ENCODE measurements at regions not wholly inside any gene's neighbourhood (a gene's known extent, or its start where the extent isn't known, plus 50 kb on each side); places are given as distances from the start of the nearest gene placed in this dataset.

DNA sequence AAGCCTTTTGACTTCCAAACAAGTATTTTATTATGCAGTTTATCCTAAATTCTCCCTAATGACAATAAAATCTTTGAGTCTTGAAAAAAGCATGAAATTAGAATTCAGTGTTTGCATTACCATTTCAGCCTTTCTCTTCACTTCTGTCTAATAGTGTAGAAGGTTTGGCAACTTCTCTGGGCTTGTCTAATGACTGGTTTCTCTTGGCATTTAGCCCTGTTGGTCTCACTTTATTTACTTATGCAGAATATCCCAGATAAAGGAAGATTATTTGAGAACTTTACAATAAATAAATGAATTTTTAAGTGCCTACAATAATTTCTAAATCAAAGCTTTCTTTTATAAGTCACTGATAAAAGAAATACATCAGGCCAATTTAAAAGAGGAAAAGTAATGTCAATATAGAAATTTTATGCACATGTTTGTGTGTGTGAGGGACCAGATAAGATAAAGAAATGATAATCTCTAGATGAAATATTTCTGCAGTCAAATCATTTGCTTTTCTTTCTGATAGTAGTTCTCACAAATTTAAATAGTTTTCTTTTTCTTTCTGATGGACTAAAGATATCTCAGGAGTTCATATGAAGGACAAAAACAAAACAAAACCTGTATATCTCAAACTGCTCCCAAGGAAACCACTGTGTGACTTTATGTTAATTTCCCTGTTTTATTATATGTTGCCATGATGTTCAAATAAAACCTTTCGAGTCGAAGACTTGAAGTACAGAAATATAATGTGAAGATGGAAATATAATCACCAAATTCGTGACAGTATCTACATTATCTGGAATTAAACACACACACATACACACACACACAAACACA is 533.1 kb upstream of the CBLB start:
- no peak overlapping the region for H3K27ac ChIP-seq
- no peak overlapping the region for H3K4me3 ChIP-seq (ENCODE audit: low read depth in 1 of 2, low read length in 1 of 2)
- H3K4me1 ChIP-seq (ENCODE audit: control insufficient read depth in 1 of 2, insufficient read depth in 1 of 2, low read depth in 1 of 2, low read length in 1 of 2): no peaks in the 10 kb centered on the region
- no peaks in the 10 kb centered on the region for H3K36me3 ChIP-seq
- H3K27me3 ChIP-seq: no peaks in the 10 kb centered on the region
- no peak for TF ChIP-seq CTCF (IDR thresholded peaks at IDR 0.05)
- H3K9me3 ChIP-seq: no peaks in the 10 kb centered on the region

DNA sequence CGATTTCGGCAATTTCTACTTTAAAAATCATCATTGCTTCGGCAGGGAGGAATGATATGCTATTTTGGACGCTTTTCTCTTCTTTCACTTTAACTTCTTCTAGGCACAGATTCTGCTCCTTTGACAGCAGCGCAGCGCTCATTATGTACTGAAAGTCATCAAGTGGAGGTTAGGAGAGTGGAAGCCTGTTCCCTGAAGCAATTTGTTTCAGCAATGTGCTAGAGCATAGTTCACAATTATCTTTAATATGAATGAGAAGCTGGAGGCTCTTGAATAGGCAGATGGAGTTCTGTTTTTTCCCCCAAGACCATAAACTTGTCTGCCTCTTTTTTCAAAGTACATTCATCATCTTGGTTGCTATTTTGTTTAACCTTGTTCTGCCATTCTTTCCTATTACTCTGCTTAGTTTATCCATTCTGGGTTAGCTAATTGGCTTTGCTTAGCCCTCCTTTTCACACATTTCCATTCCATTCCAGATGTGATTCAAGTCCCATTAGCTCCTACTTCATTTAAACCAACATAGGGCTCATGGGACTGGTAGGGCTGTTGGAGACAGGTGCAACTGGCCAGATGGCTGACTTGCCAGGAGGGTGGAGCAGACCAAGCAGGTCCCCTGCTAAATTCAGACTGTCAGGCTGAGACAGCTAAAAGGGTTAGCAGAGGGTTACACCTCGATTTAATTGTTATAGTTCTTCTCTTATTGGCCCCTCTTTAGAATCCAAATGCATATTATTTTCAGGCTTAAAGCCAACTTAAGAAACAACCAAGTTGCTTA is 534.7 kb upstream of the CBLB start:
- no peak for TF ChIP-seq CTCF (IDR thresholded peaks at IDR 0.05)
- H3K27me3 ChIP-seq: no peaks in the 10 kb centered on the region
- no peak overlapping the region for H3K4me3 ChIP-seq (ENCODE audit: low read depth in 1 of 2, low read length in 1 of 2)
- H3K36me3 ChIP-seq: no peaks in the 10 kb centered on the region
- no peaks in the 10 kb centered on the region for H3K4me1 ChIP-seq (ENCODE audit: control insufficient read depth in 1 of 2, insufficient read depth in 1 of 2, low read depth in 1 of 2, low read length in 1 of 2)
- H3K9me3 ChIP-seq: no peaks in the 10 kb centered on the region
- H3K27ac ChIP-seq: no peak overlapping the region

DNA sequence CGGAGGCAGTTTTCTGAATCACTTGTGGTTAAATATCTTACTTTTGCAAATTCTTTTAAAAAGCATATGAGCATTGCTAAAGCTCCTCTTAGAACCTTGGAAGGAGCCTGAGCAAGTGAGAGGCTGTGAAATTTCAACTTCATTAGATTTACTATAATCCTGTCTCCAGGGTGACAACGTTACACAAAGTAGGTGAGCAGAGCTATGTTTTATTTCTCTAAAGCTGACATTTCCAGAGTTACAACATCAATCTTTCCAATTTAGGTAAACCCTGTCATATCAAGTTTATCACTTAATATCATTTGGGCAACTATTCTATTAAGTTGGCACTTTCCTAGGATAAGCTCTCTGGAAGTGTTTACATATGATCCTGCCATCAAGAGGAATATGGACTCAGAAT is 544.9 kb upstream of the CBLB start:
- Histone ChIP-seq H3K4me1 (ENCODE audit: control insufficient read depth in 1 of 2, insufficient read depth in 1 of 2, low read depth in 1 of 2, low read length in 1 of 2) (no peaks in the 10 kb centered on the region), H3K4me3 (ENCODE audit: low read depth in 1 of 2, low read length in 1 of 2) (no peak overlapping the region), H3K27ac (no peak overlapping the region), H3K27me3 (no peaks in the 10 kb centered on the region), H3K9me3 (no peaks in the 10 kb centered on the region), H3K36me3 (no peaks in the 10 kb centered on the region)
- no peak for TF ChIP-seq CTCF (IDR thresholded peaks at IDR 0.05)

DNA sequence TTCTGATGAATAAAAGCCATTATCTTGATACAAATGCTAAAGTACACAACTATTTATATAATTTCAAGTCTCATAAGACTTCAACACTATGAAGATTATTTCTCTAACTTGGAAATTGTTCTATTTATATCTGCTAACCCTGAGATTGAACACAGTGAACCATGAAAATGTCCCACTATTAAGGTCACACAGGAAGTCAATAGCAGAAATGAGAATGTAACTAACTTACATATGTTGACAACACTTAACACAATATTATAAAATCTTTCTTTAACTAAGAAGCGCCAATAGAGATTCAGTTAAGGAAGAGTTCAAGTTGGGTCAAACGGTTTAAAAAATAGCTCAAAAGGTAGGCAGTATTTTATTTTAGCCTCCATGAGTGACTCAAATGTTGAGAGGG is 551.8 kb upstream of the CBLB start:
- Histone ChIP-seq H3K27me3 (no peaks in the 10 kb centered on the region), H3K27ac (no peak overlapping the region), H3K9me3 (no peaks in the 10 kb centered on the region), H3K4me1 (ENCODE audit: control insufficient read depth in 1 of 2, insufficient read depth in 1 of 2, low read depth in 1 of 2, low read length in 1 of 2) (no peaks in the 10 kb centered on the region), H3K36me3 (no peaks in the 10 kb centered on the region), H3K4me3 (ENCODE audit: low read depth in 1 of 2, low read length in 1 of 2) (no peak overlapping the region)
- TF ChIP-seq CTCF (IDR thresholded peaks at IDR 0.05): no peak

DNA sequence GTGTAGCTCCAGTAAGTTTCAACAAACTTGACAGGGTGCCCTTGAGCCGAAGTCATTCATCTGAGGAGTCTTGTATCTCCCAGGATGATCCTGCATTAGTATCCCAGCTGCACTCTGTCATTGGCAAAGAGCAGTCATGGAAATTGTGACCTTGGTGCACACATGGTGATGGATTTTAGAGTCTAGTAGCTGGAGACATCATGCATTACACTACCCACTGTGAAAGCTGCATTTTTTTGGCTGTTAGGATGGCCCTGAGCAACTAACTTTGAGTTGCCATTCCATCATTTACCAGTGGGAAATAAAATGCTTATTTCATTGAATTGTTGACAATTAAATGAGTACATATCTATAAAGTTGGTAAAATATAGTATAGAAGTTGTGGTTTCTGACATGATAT is 552.6 kb upstream of the CBLB start:
- Histone ChIP-seq H3K4me3 (ENCODE audit: low read depth in 1 of 2, low read length in 1 of 2) (no peak overlapping the region), H3K27me3 (no peaks in the 10 kb centered on the region), H3K27ac (no peak overlapping the region), H3K9me3 (no peaks in the 10 kb centered on the region), H3K36me3 (no peaks in the 10 kb centered on the region), H3K4me1 (ENCODE audit: control insufficient read depth in 1 of 2, insufficient read depth in 1 of 2, low read depth in 1 of 2, low read length in 1 of 2) (no peaks in the 10 kb centered on the region)
- no peak for TF ChIP-seq CTCF (IDR thresholded peaks at IDR 0.05)

All from neutrophil (primary cell).